ENCODE measurements at regions not wholly inside any gene's neighbourhood (a gene's known extent, or its start where the extent isn't known, plus 50 kb on each side); places are given as distances from the start of the nearest gene placed in this dataset.

DNA sequence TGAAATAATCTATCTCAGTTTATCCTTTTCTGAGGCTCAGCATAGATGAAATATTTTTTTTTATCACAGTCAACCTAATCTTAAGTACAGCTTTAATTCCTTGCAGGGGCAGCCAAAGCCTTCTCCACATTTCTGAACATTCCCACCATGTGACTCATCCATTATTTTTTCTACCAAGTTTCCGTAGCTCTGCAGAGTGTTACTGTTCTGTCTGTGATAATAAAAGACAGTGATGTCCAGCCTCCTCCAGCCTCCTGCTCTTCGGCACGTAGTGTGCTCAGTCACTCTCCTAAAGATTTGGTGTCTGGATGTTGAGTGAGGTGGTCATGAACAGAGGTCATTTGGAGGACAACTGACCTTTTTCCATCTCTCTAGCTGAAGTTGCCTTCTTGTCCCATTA, 338.1 kb upstream of the ADAMTS16 start:
- TF ChIP-seq RFX5 (IDR thresholded peaks at IDR 0.05): no peak
- TF ChIP-seq RAD21 (conservative IDR thresholded peaks at IDR 0.05 in 1 of 2, IDR thresholded peaks at IDR 0.05 in 1 of 2): no peak
- no peak for TF ChIP-seq ESRRA (IDR thresholded peaks at IDR 0.05; ENCODE audit: borderline replicate concordance, low read length)
- TF ChIP-seq, protein P1, sequence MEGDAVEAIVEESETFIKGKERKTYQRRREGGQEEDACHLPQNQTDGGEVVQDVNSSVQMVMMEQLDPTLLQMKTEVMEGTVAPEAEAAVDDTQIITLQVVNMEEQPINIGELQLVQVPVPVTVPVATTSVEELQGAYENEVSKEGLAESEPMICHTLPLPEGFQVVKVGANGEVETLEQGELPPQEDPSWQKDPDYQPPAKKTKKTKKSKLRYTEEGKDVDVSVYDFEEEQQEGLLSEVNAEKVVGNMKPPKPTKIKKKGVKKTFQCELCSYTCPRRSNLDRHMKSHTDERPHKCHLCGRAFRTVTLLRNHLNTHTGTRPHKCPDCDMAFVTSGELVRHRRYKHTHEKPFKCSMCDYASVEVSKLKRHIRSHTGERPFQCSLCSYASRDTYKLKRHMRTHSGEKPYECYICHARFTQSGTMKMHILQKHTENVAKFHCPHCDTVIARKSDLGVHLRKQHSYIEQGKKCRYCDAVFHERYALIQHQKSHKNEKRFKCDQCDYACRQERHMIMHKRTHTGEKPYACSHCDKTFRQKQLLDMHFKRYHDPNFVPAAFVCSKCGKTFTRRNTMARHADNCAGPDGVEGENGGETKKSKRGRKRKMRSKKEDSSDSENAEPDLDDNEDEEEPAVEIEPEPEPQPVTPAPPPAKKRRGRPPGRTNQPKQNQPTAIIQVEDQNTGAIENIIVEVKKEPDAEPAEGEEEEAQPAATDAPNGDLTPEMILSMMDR (IDR thresholded peaks at IDR 0.05): no peak
- TF ChIP-seq, protein P2, sequence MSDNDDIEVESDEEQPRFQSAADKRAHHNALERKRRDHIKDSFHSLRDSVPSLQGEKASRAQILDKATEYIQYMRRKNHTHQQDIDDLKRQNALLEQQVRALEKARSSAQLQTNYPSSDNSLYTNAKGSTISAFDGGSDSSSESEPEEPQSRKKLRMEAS (IDR thresholded peaks at IDR 0.05): no peak
- TF ChIP-seq POLR2A (IDR thresholded peaks at IDR 0.05; ENCODE audit: low read length): no peak
- TF ChIP-seq MYC (IDR thresholded peaks at IDR 0.05; ENCODE audit: borderline replicate concordance, low read length): no peak
